ENCODE measurements at regions not wholly inside any gene's neighbourhood (a gene's known extent, or its start where the extent isn't known, plus 50 kb on each side); places are given as distances from the start of the nearest gene placed in this dataset.

DNA sequence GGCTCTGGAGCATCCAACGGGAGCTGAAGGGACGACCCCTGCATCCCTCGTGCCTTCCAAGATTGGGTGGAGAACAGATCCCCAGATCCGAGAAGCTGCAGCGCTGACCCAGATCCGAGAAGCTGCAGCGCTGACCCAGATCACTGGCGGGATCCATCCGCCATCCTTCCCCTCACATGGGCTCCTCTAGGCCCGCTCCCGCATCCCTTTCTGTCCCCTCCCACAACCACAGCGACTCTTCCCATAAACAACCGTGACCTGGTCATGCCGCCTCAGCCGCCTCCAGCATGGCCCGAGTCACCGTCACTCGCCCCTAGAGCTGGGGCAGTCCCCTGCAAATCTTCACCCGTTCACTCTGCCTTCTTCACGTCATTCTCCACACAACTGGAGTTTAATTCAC, 124.9 kb downstream of the UTP18 start:
- H3K4me3 ChIP-seq (ENCODE audit: low read depth, low read length) = no peak overlapping the region
- TF ChIP-seq, protein P1, sequence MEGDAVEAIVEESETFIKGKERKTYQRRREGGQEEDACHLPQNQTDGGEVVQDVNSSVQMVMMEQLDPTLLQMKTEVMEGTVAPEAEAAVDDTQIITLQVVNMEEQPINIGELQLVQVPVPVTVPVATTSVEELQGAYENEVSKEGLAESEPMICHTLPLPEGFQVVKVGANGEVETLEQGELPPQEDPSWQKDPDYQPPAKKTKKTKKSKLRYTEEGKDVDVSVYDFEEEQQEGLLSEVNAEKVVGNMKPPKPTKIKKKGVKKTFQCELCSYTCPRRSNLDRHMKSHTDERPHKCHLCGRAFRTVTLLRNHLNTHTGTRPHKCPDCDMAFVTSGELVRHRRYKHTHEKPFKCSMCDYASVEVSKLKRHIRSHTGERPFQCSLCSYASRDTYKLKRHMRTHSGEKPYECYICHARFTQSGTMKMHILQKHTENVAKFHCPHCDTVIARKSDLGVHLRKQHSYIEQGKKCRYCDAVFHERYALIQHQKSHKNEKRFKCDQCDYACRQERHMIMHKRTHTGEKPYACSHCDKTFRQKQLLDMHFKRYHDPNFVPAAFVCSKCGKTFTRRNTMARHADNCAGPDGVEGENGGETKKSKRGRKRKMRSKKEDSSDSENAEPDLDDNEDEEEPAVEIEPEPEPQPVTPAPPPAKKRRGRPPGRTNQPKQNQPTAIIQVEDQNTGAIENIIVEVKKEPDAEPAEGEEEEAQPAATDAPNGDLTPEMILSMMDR (IDR thresholded peaks at IDR 0.05; ENCODE audit: control insufficient read depth, extremely low read depth, insufficient read depth) = no peak
- no peak for DNase-seq (ENCODE audit: low read depth)

DNA sequence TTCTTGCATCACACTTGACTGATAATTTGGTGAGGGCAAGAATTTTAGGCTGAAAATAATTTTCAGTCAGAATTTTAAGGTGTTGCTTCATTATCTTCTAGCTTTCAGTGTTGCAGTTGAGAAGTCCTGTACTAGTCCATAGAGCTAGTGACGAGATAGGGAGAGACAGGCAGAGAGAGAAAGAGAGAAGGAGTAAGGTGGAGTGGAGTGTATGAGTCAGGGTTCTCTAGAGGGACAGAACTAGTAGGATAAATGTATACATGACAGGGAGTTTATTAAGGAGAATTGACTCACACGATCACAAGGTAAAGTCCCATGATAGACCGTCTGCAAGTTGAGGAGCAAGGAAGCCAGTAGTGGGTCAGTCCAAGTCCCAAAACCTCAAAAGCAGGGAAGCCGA, 127.2 kb downstream of the UTP18 start:
- TF ChIP-seq, protein P1 (IDR thresholded peaks at IDR 0.05; ENCODE audit: control insufficient read depth, extremely low read depth, insufficient read depth) = no peak
- DNase-seq (ENCODE audit: low read depth) = no peak
- no peak overlapping the region for H3K4me3 ChIP-seq (ENCODE audit: low read depth, low read length)

DNA sequence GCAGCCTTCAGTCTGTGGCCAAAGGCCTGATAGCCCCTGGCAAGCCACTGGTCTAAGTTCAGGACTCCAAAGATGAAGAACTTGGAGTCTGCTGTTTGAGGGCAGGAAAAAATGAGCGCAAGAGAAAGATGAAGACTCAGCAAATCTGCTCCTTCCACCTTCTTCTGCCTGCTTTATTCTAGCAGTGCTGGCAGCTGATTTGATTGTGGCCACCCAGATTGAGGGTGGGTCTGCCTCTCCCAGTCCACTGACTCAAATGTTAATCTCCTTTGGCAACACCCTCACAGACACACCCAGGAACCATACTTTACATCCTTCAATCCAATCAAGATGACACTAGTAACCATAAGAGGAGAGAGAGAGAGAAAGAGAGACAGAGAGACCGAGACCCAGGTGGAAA, 127.6 kb downstream of the UTP18 start:
- DNase-seq (ENCODE audit: low read depth) = no peak
- TF ChIP-seq, protein P1 (IDR thresholded peaks at IDR 0.05; ENCODE audit: control insufficient read depth, extremely low read depth, insufficient read depth) = no peak
- H3K4me3 ChIP-seq (ENCODE audit: low read depth, low read length) = no peak overlapping the region

DNA sequence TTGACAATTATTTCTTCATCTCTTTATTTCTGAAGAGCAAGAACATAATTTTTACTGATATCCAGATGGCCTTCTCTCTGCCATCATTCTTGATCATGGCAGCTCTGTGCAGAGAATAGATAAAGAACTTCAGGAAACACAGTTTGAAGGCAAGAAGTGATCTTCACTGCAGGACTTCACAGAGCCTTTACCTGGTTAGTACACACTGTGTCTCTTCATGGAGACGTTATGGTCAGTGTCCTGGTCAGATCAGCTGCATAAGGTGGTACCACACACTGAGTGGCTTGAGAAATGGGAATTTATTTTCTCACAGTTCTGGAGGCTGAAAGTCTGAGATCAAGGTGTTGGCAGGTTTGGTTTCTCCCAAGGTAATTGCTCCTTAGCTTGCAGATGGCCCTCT, 129.5 kb downstream of the UTP18 start:
- DNase-seq (ENCODE audit: low read depth) = no peak
- H3K4me3 ChIP-seq (ENCODE audit: low read depth, low read length) = no peak overlapping the region
- TF ChIP-seq, protein P1 (IDR thresholded peaks at IDR 0.05; ENCODE audit: control insufficient read depth, extremely low read depth, insufficient read depth) = no peak

DNA sequence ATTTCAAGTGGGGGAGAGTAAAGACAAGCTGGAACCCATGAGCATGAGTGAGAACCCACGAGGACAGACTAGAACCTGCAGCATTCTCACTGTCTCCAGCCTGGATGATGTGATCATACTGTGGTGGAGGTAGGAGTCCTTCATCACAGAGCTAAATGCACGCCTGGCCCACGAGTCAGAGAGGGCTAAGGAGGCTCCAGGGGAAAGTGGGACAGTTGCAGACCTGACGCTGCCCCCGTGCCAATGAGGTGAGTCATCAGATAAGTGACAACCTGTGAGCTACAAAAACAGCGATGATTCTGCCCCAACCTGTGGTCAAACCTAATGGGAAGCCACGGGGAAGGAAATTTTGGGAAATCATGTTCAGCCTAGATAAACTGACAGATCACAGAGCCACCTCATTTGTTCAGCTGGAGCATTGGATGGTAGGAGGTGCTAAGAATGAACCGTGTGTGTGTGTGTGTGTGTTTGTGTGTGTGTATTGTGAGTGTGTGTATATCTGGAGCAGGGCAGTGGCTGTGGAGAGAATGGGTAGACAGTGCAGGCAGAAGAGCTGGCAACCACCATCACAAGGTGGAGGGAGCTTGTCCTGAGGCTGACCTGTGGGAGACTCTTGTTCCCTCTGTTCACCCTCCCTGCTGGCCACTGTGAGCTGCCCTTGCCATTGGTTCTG, 131.8 kb downstream of the UTP18 start:
- DNase-seq (ENCODE audit: low read depth) = no peak
- H3K4me3 ChIP-seq (ENCODE audit: low read depth, low read length) = no peak overlapping the region
- TF ChIP-seq, protein P1 (IDR thresholded peaks at IDR 0.05; ENCODE audit: control insufficient read depth, extremely low read depth, insufficient read depth) = no peak

DNA sequence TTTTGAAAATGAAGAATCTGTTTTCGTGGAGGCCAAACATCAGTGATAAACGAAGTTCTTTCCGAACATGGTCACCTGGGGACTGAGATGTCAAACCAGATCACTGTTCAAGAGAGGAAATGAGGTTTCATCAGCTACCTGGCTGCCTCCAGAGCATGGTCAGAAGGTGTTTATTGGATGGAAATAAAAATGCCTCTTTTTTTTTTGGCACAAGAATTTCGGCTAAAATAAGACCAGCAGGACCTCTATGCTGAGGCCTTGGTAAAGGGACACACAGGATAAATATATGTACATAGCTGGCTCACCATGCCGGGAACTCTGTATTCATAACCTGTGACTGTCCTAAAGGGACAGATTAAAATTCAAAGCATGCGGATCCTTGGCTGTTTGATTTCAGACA, 135.3 kb downstream of the UTP18 start:
- DNase-seq (ENCODE audit: low read depth) = no peak
- no peak overlapping the region for H3K4me3 ChIP-seq (ENCODE audit: low read depth, low read length)
- TF ChIP-seq, protein P1 (IDR thresholded peaks at IDR 0.05; ENCODE audit: control insufficient read depth, extremely low read depth, insufficient read depth) = no peak
